SK-N-SH (cell line): ENCODE measurements at regions not wholly inside any gene's neighbourhood (a gene's known extent, or its start where the extent isn't known, plus 50 kb on each side); places are given as distances from the start of the nearest gene placed in this dataset.

ENCODE experiments used
- CTCF ChIA-PET: fragments of 300-600, 350-600 bp; formaldehyde crosslinking; extraction: SDS; loops from one replicate; lab custom pipeline; 2021; lab: Yijun Ruan, JAX
- POLR2A ChIA-PET: fragments of 350-600 bp; sonication (Branson Sonifier 250); formaldehyde crosslinking; extraction: SDS; loops from one replicate; lab custom pipeline; 2020; ENCODE audit warnings: antibody characterized with exemption, inconsistent platforms; lab: Yijun Ruan, JAX
- DNase-seq: peaks from one replicate; pipeline ENCODE4 v3.0.0; 2012
- H2AFZ ChIP-seq: fragments of 200-600 bp; sonication (generic); 2 replicates; pipeline ENCODE4 v1.8.1; 2016; ENCODE audit warnings: antibody characterized with exemption, mild to moderate bottlenecking, low read depth
- H3F3A ChIP-seq: fragments of 200-600 bp; sonication (generic); replicated peaks from 2 replicates; pipeline ENCODE3; 2016; ENCODE audit warnings: antibody characterized with exemption, mild to moderate bottlenecking; ENCODE audit not compliant: insufficient read depth
- H3K27ac ChIP-seq, 2 experiments: fragments of 200-500 bp in 1 of 2; fragments of 200-600 bp in 1 of 2; sonication (Bioruptor generic) in 1 of 2; sonication (generic), shearing (Covaris generic) in 1 of 2; 2 replicates each; pipeline versions ENCODE4 v1.5.1 to v1.6.1; 2014 to 2016; ENCODE audit warnings: low read depth in 2 of 2, inconsistent platforms in 1 of 2, low read length in 1 of 2, mild to moderate bottlenecking in 1 of 2, mixed read lengths in 1 of 2
- H3K27me3 ChIP-seq: fragments of 200-600 bp; sonication (generic), shearing (Covaris generic); 2 replicates; pipeline ENCODE4 v1.6.1; 2016; ENCODE audit warnings: mixed run types; ENCODE audit not compliant: insufficient read depth
- H3K36me3 ChIP-seq, 2 experiments: fragments of 200-500 bp in 1 of 2; fragments of 200-600 bp in 1 of 2; sonication (Bioruptor generic) in 1 of 2; sonication (generic) in 1 of 2; replicated peaks in 1 of 2; 2 replicates each; pipeline versions ENCODE3 to v1.5.1; 2014 to 2016; ENCODE audit warnings: low read length in 1 of 2, mild to moderate bottlenecking in 1 of 2; ENCODE audit not compliant: insufficient read depth in 2 of 2, control insufficient read depth in 1 of 2
- H3K4me1 ChIP-seq, 2 experiments: fragments of 200-500 bp in 1 of 2; fragments of 200-600 bp in 1 of 2; sonication (Bioruptor generic) in 1 of 2; sonication (generic), shearing (Covaris generic) in 1 of 2; 2 replicates each; pipeline versions ENCODE4 v1.5.1 to v1.6.1; 2014 to 2016; ENCODE audit warnings: low read depth in 1 of 2, low read length in 1 of 2, mixed run types in 1 of 2; ENCODE audit not compliant: insufficient read depth in 2 of 2, control insufficient read depth in 1 of 2
- H3K4me2 ChIP-seq: fragments of 200-600 bp; sonication (generic), shearing (Covaris generic); 2 replicates; pipeline ENCODE4 v1.6.1; 2017; ENCODE audit warnings: mixed run types
- H3K4me3 ChIP-seq, 2 experiments: fragments of 200-500 bp in 1 of 2; fragments of 200-600 bp in 1 of 2; sonication (Bioruptor generic) in 1 of 2; sonication (generic), shearing (Covaris generic) in 1 of 2; 2 replicates each; pipeline versions ENCODE4 v1.5.1 to v1.8.1; 2014 to 2016; ENCODE audit warnings: low read depth in 2 of 2, inconsistent platforms in 1 of 2, low read length in 1 of 2, mild to moderate bottlenecking in 1 of 2, mixed read lengths in 1 of 2, moderate library complexity in 1 of 2
- H3K79me2 ChIP-seq: fragments of 200-600 bp; sonication (generic); 2 replicates; pipeline ENCODE4 v1.8.1; 2017; ENCODE audit warnings: mild to moderate bottlenecking; ENCODE audit not compliant: insufficient read depth
- H3K9ac ChIP-seq: fragments of 200-600 bp; sonication (generic); 2 replicates; pipeline ENCODE4 v1.6.1; 2017; ENCODE audit warnings: mixed run types
- H3K9me2 ChIP-seq: fragments of 200-600 bp; sonication (generic); 2 replicates; pipeline ENCODE4 v1.6.1; 2017; ENCODE audit warnings: mixed run types
- H3K9me3 ChIP-seq: fragments of 200-600 bp; sonication (generic); 2 replicates; pipeline ENCODE4 v1.6.1; 2017; ENCODE audit warnings: mixed run types, mild to moderate bottlenecking, moderate library complexity
- H4K20me1 ChIP-seq: fragments of 200-600 bp; sonication (generic); 2 replicates; pipeline ENCODE4 v1.6.1; 2017; ENCODE audit warnings: mild to moderate bottlenecking, mixed run types; ENCODE audit not compliant: insufficient read depth
- CTCF ChIP-seq: fragments of 200-600 bp; sonication (generic); IDR thresholded peaks from 2 replicates; pipeline ENCODE4 v1.6.1; 2017; ENCODE audit warnings: antibody characterized with exemption, mild to moderate bottlenecking, moderate library complexity
- EP300 ChIP-seq, 2 experiments: IDR thresholded peaks; 2 replicates each; pipeline versions ENCODE4 v1.4.0 to v1.6.1; 2012; ENCODE audit warnings: borderline replicate concordance in 1 of 2, low read depth in 1 of 2, low read length in 1 of 2
- EZH2phosphoT487 ChIP-seq: fragments of 200-600 bp; sonication (generic); IDR thresholded peaks from 2 replicates; pipeline ENCODE4 v1.6.1; 2017; ENCODE audit warnings: low read depth, mixed run types, mild to moderate bottlenecking, antibody characterized with exemption, moderate library complexity, borderline replicate concordance
- FOXJ3 ChIP-seq: sonication (generic); formaldehyde crosslinking; IDR thresholded peaks from 2 replicates; pipeline ENCODE4 v1.5.1; 2020; ENCODE audit warnings: mild to moderate bottlenecking, missing genetic modification reagents
- FOXM1 ChIP-seq: IDR thresholded peaks from 2 replicates; pipeline ENCODE4 v1.4.0; 2012; ENCODE audit warnings: low read depth, mild to moderate bottlenecking
- GABPA ChIP-seq: IDR thresholded peaks from 2 replicates; pipeline ENCODE4 v1.4.0; 2012; ENCODE audit warnings: low read depth, mild to moderate bottlenecking
- JUND ChIP-seq: IDR thresholded peaks from 2 replicates; pipeline ENCODE4 v1.4.0; 2012
- MEF2A ChIP-seq: IDR thresholded peaks from 2 replicates; pipeline ENCODE4 v1.4.0; 2012; ENCODE audit warnings: low read depth, borderline replicate concordance
- MXI1 ChIP-seq: IDR thresholded peaks from 2 replicates; pipeline ENCODE4 v1.6.1; 2012; ENCODE audit warnings: mild to moderate bottlenecking, low read depth, low read length, improper control_type of control experiment
- NFIC ChIP-seq: IDR thresholded peaks from 2 replicates; pipeline ENCODE4 v1.4.0; 2012; ENCODE audit warnings: borderline replicate concordance
- POLR2AphosphoS5 ChIP-seq: IDR thresholded peaks from 2 replicates; pipeline ENCODE4 v1.6.1; 2012; ENCODE audit warnings: low read depth, low read length
- RAD21 ChIP-seq: IDR thresholded peaks from 2 replicates; pipeline ENCODE4 v1.6.1; 2012; ENCODE audit warnings: mild to moderate bottlenecking, low read length
- RXRA ChIP-seq: IDR thresholded peaks from 2 replicates; pipeline ENCODE4 v1.4.0; 2012; ENCODE audit warnings: low read depth, mild to moderate bottlenecking, borderline replicate concordance
- SMC3 ChIP-seq: IDR thresholded peaks from 2 replicates; pipeline ENCODE4 v1.6.1; 2012; ENCODE audit warnings: low read depth, low read length, improper control_type of control experiment
- TAF1 ChIP-seq: IDR thresholded peaks from 2 replicates; pipeline ENCODE4 v1.6.1; 2012; ENCODE audit warnings: low read depth, mild to moderate bottlenecking, low read length, moderate library complexity, borderline replicate concordance
- TCF12 ChIP-seq: IDR thresholded peaks from 2 replicates; pipeline ENCODE4 v1.4.0; 2012
- USF1 ChIP-seq: IDR thresholded peaks from 2 replicates; pipeline ENCODE4 v1.4.0; 2012; ENCODE audit warnings: low read depth, borderline replicate concordance
- WGBS: methylation state at CpG from one replicate; pipeline ENCODE4 v1.1.6; 2017; ENCODE audit warnings: low lambda C conversion rate; 5-methylcytosine and 5-hydroxymethylcytosine counted together

GRCh38 chrX:97936296-97936695, 1052.6 kb downstream of the RPA4 start:
- H3K4me3 ChIP-seq: no peak overlapping the region
- no peak for DNase-seq
- no peak overlapping the region for H3K9ac ChIP-seq
- H3F3A ChIP-seq: no peaks in the 10 kb centered on the region
- H3K36me3 ChIP-seq: no peaks in the 10 kb centered on the region
- H4K20me1 ChIP-seq: no peaks in the 10 kb centered on the region
- no peak overlapping the region for H2AFZ ChIP-seq
- H3K27me3 ChIP-seq: no peaks in the 10 kb centered on the region
- H3K27ac ChIP-seq: no peak overlapping the region
- TF ChIP-seq EP300 (IDR thresholded peaks at IDR 0.05; ENCODE audit: borderline replicate concordance in 1 of 2, low read depth in 1 of 2, low read length in 1 of 2) (no peak), TCF12 (no peak), NFIC (no peak), RXRA (no peak)
- ChIA-PET POLR2A (no interaction called here), CTCF (no interaction called here)
- H3K79me2 ChIP-seq: no peaks in the 10 kb centered on the region
- H3K4me1 ChIP-seq: no peaks in the 10 kb centered on the region
- no peak overlapping the region for H3K4me2 ChIP-seq
- H3K9me2 ChIP-seq: no peaks in the 10 kb centered on the region
- H3K9me3 ChIP-seq: no peaks in the 10 kb centered on the region
- WGBS: 28% methylated on average over 1 of the region's 1 CpG

GRCh38 chrX:97938706-97939105, 1055.0 kb downstream of the RPA4 start:
- H3K4me1 ChIP-seq: no peaks in the 10 kb centered on the region
- H3K27me3 ChIP-seq: no peaks in the 10 kb centered on the region
- H2AFZ ChIP-seq: no peak overlapping the region
- no peak overlapping the region for H3K4me3 ChIP-seq
- no peaks in the 10 kb centered on the region for H3K9me3 ChIP-seq
- ChIA-PET CTCF (interaction anchor here (1.4 kb wide), 1 partner anchor 12 kb away, joined by 3 read pairs; no protein-coding TSS in a partner anchor), POLR2A (no interaction called here)
- H3K4me2 ChIP-seq: no peak overlapping the region
- DNase-seq: no peak
- no peaks in the 10 kb centered on the region for H3K79me2 ChIP-seq
- no peaks in the 10 kb centered on the region for H4K20me1 ChIP-seq
- H3K9me2 ChIP-seq: no peaks in the 10 kb centered on the region
- WGBS: 10% methylated on average over 1 of the region's 1 CpG
- H3F3A ChIP-seq: no peaks in the 10 kb centered on the region
- no peak overlapping the region for H3K27ac ChIP-seq
- no peaks in the 10 kb centered on the region for H3K36me3 ChIP-seq
- TF ChIP-seq JUND: no peak
- TF ChIP-seq RAD21: no peak
- TF ChIP-seq MEF2A: no peak
- TF ChIP-seq FOXM1: no peak
- TF ChIP-seq MXI1: no peak
- no peak for TF ChIP-seq FOXJ3 (CRISPR knock-in tag)
- no peak for TF ChIP-seq NFIC
- no peak for TF ChIP-seq TAF1
- TF ChIP-seq EZH2phosphoT487: no peak
- TF ChIP-seq TCF12: no peak
- no peak for TF ChIP-seq CTCF
- no peak for TF ChIP-seq GABPA
- TF ChIP-seq USF1: no peak
- no peak for TF ChIP-seq POLR2AphosphoS5
- no peak for TF ChIP-seq SMC3
- H3K9ac ChIP-seq: no peak overlapping the region
